ENCODE measurements at regions not wholly inside any gene's neighbourhood (a gene's known extent, or its start where the extent isn't known, plus 50 kb on each side); places are given as distances from the start of the nearest gene placed in this dataset.

GRCh38 chr5:15263942-15264341 lies 236.0 kb upstream of the FBXL7 start:
- TF ChIP-seq JUND (IDR thresholded peaks at IDR 0.05; ENCODE audit: low read depth), result no peak
- in situ Hi-C loops (cut with HindIII; ENCODE audit: low pct_unique_long_range_greater_than_20kb, low sequenced_read_pairs), result no loop called here
- no peak for DNase-seq (ENCODE audit: low read depth in 1 of 2, low spot score in 1 of 2)

DNA sequence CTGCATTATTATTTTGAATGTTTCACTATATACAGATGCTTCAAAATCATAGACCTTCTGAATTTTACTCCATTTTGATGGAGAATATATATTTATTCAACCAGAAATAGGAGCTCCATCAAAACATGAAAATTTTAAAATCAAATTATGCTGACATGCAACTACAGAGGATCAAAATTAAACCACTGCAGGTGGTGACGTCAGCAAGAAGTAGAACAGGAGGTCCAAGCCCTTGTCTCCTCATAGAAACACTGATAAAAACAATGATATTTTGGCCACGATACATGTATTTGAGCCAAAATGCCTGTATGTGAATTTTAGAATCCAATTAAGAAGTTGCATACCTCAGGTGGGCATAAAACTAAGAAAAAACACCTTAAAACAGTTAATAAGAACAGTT lies 236.6 kb upstream of the FBXL7 start:
- TF ChIP-seq JUND (IDR thresholded peaks at IDR 0.05; ENCODE audit: low read depth), result no peak
- in situ Hi-C loops (cut with HindIII; ENCODE audit: low pct_unique_long_range_greater_than_20kb, low sequenced_read_pairs), result no loop called here
- DNase-seq (ENCODE audit: low read depth in 1 of 2, low spot score in 1 of 2), result no peak

GRCh38 chr5:15261269-15261995 lies 238.5 kb upstream of the FBXL7 start:
- in situ Hi-C loops (cut with HindIII; ENCODE audit: low pct_unique_long_range_greater_than_20kb, low sequenced_read_pairs), result no loop called here
- no peak for TF ChIP-seq JUND (IDR thresholded peaks at IDR 0.05; ENCODE audit: low read depth)
- no peak for DNase-seq (ENCODE audit: low read depth in 1 of 2, low spot score in 1 of 2)

DNA sequence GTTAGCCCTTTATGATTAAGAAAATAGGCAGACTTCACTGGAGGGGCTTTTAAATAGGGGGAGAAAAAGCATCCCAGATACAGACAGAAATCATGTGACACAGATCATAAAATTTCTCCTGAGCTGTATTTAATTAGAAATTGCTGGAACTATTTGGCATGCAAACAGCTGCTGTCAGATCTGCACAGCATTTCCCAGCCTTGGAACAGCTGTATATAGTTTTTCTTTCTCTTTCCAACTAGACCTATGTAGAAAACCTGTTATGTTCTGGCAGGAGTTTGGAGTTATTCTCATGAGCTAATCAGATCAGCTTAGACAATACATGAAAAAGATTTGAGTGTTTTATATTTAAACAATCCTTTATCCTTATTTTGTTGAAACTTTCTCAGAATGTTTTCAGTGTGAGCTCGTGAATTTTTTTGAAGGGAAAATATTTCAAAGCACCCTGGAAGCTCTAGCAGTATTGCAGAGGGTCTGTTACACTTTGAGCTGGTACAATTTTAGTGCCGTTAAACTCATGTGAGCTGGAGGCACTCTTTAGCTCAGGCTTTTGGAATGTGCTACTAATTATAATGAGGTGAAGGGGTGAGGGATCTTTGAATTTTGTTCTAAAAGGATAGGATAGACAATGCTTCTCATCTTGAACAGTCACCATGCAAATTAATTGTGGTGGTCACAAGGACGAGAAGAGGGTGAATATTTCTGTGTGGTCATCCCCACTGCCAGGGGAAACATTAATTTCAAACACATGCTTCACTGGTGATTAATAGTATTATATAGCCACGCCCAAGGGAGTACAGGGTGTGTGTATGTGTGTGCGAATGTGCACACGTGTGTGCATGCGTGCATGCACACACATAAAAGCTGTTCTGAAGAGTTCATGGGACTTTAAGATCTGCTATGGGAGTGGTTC lies 239.4 kb upstream of the FBXL7 start:
- in situ Hi-C loops (cut with HindIII; ENCODE audit: low pct_unique_long_range_greater_than_20kb, low sequenced_read_pairs), result no loop called here
- no peak for TF ChIP-seq JUND (IDR thresholded peaks at IDR 0.05; ENCODE audit: low read depth)
- no peak for DNase-seq (ENCODE audit: low read depth in 1 of 2, low spot score in 1 of 2)

DNA sequence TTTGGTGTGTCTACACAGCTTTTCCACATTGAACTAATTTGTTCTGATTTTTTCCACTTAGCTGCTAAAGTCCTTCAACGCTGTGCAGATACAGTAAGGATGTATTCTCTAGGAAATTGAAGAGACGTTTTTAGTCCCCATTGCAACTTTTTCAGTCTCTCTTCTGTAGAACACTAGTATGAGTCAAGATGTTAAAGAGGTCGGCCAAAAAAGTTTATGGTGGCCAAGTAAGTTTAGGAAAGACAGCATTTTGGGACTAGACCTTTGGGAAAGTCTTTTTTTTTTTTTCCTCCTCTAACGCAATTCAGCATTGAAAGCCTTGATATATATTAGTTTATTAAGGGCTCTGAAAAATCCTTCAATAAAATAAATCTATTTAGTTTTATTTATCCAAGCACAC lies 243.5 kb upstream of the FBXL7 start:
- no peak for TF ChIP-seq JUND (IDR thresholded peaks at IDR 0.05; ENCODE audit: low read depth)
- in situ Hi-C loops (cut with HindIII; ENCODE audit: low pct_unique_long_range_greater_than_20kb, low sequenced_read_pairs), result no loop called here
- DNase-seq (ENCODE audit: low read depth in 1 of 2, low spot score in 1 of 2), result no peak

GRCh38 chr5:15255576-15255975 lies 244.4 kb upstream of the FBXL7 start:
- DNase-seq (ENCODE audit: low read depth in 1 of 2, low spot score in 1 of 2), result no peak
- no peak for TF ChIP-seq JUND (IDR thresholded peaks at IDR 0.05; ENCODE audit: low read depth)
- in situ Hi-C loops (cut with HindIII; ENCODE audit: low pct_unique_long_range_greater_than_20kb, low sequenced_read_pairs), result no loop called here

- in situ Hi-C loops (cut with HindIII; ENCODE audit: low pct_unique_long_range_greater_than_20kb, low sequenced_read_pairs), result no loop called here
- TF ChIP-seq JUND (IDR thresholded peaks at IDR 0.05; ENCODE audit: low read depth), result no peak
- DNase-seq (ENCODE audit: low read depth in 1 of 2, low spot score in 1 of 2), result no peak
Observed at GRCh38 chr5:15254607-15255006, 245.4 kb upstream of the FBXL7 start.

DNA sequence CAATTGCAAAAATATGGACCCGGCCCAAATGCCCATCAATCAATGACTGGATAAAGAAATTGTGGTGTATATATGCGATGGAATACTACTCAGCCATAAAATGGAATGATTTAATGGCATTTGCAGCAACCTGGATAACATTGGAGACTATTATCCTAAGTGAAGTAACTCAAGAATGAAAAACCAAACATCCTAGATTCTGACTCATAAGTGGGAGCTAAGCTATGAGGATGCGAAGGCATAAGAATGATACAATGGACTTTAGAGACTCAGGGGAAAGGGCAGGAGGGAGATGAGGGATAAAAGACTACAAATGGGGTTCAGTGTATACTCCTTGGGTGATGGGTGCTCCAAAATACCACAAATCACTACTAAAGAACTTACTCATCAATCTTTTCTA lies 247.6 kb upstream of the FBXL7 start:
- in situ Hi-C loops (cut with HindIII; ENCODE audit: low pct_unique_long_range_greater_than_20kb, low sequenced_read_pairs), result no loop called here
- no peak for TF ChIP-seq JUND (IDR thresholded peaks at IDR 0.05; ENCODE audit: low read depth)
- DNase-seq (ENCODE audit: low read depth in 1 of 2, low spot score in 1 of 2), result no peak

- TF ChIP-seq JUND (IDR thresholded peaks at IDR 0.05; ENCODE audit: low read depth), result no peak
- DNase-seq (ENCODE audit: low read depth in 1 of 2, low spot score in 1 of 2), result no peak
- in situ Hi-C loops (cut with HindIII; ENCODE audit: low pct_unique_long_range_greater_than_20kb, low sequenced_read_pairs), result no loop called here
Observed at GRCh38 chr5:15249152-15249551, 250.8 kb upstream of the FBXL7 start.

GRCh38 chr5:15248731-15249130 lies 251.2 kb upstream of the FBXL7 start:
- in situ Hi-C loops (cut with HindIII; ENCODE audit: low pct_unique_long_range_greater_than_20kb, low sequenced_read_pairs), result no loop called here
- DNase-seq (ENCODE audit: low read depth in 1 of 2, low spot score in 1 of 2), result no peak
- TF ChIP-seq JUND (IDR thresholded peaks at IDR 0.05; ENCODE audit: low read depth), result no peak

DNA sequence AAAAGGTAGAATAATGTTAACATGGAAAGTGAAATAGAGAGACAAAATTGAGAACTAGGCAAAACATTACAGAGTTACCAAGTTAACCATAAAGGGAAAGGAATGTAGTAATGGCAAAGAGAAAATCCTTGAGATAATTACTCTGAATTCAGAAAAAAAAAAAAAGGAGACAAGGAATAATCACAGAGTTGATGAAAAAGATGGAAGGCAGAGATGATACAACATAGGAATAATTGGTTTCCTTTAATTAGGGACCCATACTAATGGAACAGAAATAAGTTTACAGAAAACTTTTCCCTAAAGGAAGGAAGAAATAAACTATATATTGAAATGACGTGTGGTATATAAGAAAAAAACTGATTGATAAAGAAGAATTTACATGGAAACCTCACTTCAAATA lies 254.1 kb upstream of the FBXL7 start:
- DNase-seq (ENCODE audit: low read depth in 1 of 2, low spot score in 1 of 2), result no peak
- in situ Hi-C loops (cut with HindIII; ENCODE audit: low pct_unique_long_range_greater_than_20kb, low sequenced_read_pairs), result no loop called here
- no peak for TF ChIP-seq JUND (IDR thresholded peaks at IDR 0.05; ENCODE audit: low read depth)

GRCh38 chr5:15243301-15244020 lies 256.5 kb upstream of the FBXL7 start:
- in situ Hi-C loops (cut with HindIII; ENCODE audit: low pct_unique_long_range_greater_than_20kb, low sequenced_read_pairs), result no loop called here
- DNase-seq (ENCODE audit: low read depth in 1 of 2, low spot score in 1 of 2), result no peak
- TF ChIP-seq JUND (IDR thresholded peaks at IDR 0.05; ENCODE audit: low read depth), result no peak
